RPMI8226 (cell line): ENCODE measurements at regions not wholly inside any gene's neighbourhood (a gene's known extent, or its start where the extent isn't known, plus 50 kb on each side); places are given as distances from the start of the nearest gene placed in this dataset.
A peak's percentile ranks its signal among the peaks of the same experiment; 100 is the strongest.

Experiments used
- DNase-seq: peaks from one replicate; pipeline ENCODE4 v3.0.0-alpha.2; 2015

DNA sequence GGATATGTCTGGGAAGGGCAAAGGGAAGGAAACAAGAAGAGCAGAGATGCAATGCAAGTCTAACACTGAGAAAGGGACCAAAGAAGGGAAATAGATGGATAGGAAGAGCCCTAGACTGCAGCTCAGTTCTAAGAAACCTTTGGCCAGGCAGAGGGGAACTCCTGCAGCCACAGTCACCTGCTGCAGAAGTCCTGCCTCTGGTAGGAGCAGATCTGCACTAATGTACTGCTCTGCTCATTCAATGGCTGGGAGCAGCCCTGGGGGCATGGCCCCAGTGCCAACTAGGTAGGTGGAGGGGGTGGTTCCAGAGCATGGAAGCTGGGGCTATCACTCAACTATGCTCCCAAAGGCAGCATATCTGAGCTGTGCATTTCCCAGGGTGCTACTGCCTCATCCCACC, 388.9 kb downstream of the PCNX1 start:
- DNase-seq: no peak

DNA sequence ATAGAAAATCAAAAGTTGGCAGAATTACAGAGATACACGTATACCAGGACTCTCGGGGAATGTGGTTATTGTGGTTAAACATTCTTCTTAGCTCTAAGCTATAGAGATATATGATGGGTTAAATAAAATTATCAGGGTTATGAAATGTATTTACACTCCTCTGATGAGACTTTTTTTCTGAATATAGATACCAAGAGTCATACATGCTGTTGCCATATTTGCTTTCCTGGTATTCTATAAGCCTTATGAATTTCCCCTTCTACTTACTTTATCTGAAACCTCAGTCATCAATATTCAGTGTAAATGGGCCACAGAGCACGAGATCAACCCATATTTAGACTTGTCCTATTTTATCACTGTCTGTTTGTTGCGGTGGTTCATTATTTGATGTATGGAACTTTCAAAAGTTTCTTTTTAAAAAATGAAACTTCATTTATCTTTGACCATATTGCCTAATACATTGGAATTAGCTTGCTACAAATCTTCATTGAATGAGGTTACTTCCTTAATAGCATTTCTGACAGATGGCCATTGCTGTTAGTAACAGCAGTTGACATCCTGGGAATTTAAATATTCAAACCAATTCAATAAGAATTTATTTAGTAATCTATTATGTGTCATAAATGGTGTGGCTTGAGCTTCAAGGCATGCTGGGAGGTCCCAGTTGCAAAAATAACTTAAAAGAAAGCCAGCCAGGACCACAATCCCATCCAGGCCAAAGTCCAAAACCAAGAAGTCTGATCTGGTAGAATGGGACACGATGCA, 393.5 kb downstream of the PCNX1 start:
- no peak for DNase-seq

DNA sequence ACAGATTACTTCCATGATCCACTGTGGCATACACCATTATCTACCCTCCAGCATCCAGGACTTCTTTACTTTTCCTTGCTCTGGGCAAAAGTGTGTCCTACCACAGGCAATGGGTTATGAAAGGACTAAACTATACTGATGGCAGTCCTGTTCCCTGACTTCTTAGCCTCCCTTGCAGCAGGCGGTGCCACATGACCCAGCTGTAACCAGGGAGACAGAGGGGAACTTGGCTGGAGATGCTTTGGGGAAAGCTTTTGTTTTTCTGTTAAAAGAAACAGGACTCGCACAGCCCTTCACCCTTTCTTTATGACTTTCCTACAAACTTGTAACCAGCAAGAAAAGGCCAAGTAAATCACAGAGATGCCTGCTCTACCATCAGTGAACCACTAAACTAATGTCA, 394.4 kb downstream of the PCNX1 start:
- DNase-seq: no peak

- no peak for DNase-seq
Observed at GRCh38 chr14:71304690-71305089, 397.4 kb downstream of the PCNX1 start.

DNA sequence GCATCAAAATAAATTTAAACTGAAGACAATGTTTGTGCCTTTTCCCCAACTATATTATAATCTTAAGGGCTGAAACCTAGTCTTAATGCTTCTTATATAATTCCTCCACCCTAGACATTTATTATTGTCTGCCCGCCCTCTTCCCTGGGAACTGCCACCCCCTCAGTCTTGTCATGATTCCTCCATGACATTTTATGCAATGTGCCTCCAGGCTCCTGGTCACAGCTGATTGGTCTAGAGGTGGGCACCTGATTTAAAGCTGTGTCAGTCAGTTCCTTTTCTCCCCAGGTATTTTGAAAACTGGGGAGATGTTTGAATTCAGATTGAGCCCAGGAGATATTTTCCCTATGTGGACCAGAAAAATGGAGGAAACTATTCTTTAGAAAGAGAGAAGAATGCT, 401.4 kb downstream of the PCNX1 start:
- DNase-seq: no peak

DNA sequence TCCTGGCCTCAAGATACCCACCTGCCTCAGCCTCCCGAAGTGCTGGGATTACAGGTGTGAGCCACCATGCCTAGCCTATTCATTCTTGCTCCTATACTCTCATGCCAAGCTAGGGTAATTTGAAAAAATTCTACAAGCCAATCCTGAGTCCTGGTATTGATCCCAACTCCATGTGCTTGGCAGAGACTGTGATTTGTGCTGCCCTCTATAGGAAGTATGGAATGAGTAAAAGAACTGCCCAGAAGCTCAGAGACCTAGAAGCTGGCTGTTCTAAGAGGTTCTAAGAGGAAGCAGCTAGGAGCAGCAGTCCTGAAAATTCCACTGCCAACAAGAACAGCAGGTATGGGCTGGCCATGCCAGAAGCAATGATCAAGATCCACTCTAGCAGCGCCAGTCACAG, 402.5 kb downstream of the PCNX1 start:
- DNase-seq: no peak

- DNase-seq: no peak
Observed at GRCh38 chr14:71311061-71311460, 403.8 kb downstream of the PCNX1 start.

- DNase-seq: no peak
Observed at GRCh38 chr14:71314717-71315116, 407.5 kb downstream of the PCNX1 start.

DNA sequence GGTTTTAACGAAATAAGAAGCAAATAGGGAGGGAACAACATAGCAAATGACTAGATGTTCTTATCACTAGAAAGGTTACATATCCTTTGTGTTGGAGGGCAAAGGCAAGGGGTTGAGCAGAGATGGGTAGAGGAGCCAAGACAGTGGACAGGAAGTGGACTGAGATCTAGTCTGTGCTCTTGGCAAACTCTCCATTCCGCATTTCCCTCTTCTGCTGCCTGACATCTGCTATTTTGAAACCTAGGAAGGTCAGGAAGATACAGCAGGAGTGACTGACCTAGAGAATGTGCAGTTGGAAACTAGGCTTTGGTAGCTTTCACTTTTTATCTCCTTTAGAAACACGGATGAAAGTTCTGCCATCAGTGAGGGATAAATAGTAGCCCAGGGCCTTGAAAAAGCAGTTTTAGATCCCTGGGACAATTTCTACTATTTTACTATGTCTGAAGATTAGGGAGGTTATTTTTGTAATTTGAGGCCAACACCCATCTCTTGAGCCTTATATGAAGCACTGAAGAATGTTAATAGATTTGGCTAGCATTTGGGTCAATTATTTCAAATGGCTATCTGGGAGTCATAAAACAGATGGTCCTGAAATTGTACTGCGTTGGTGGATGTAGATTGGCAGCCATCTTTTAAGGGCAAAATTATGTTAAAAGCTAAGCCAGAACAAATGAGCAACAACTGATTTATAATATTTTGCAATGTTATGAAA, 410.3 kb downstream of the PCNX1 start:
- no peak for DNase-seq

- no peak for DNase-seq
Observed at GRCh38 chr14:71318097-71318459, 410.8 kb downstream of the PCNX1 start.

DNA sequence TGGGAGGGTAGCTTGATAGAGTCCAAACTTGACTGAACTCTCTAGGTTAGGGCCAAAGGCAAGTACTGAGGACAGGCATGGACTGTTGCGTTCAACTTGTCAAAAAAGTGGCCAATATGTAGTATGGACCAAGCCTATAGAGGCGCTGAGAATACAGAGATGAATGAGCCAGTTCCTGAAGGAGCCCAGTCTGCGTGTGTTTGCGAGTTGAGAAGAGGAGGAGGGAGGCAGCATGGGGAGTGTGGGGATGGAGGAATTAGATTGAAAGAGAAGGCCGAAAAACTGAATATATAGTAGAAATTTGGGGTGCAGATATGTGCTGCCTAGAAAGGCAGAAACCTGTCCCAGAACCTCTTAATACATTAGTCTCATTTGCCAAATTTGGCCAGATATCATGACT, 412.4 kb downstream of the PCNX1 start:
- peak; percentile 21 for DNase-seq

GRCh38 chr14:71320107-71320733, 413.0 kb downstream of the PCNX1 start, which contains the start of gene SIPA1L1:
TSS of gene SIPA1L1 (plus strand) at chr14:71320476.
- peak; percentile 98 for DNase-seq

DNA sequence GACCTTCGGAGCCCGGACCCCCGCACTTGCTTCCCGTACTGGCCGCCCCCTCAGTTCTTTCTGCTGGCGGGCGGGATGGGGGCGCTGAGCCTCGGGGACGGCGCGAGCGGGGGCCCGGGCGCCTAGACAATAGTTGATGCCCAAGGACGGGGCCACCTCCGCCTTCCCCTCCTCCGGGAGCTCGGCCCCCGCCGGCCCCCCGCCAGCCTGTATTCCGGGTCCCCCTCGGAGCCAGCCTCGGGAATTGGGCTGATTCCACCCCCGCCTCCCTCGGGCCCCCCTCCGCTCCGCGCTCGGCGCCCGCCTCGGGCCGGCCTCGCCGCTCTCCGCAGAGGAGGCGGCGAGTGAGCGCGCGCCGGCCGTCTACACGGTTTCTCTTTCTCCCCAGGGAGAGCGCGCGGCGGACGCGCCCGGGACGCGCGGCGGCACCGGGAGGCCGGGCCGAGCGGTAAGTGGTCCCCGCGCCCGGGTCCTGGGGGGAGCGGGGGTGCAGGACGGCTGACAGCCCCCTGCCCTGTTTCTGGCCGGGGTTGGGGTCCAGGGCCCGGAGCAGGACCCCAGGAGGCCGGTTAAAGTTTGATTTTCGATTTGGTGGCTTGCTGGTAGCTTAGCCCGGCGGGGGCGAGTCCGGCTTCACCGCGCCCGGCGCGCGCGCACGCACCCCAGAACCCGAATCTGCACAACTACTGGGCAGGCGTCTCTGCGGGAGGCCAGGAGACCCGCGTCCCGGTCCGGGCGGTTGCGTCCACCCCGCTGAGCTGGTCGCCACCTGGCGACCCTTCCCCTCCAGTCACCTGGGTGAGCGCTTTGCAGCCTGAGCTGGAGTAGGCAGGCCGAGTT, 413.7 kb downstream of the PCNX1 start:
- DNase-seq: peak; percentile 72

DNA sequence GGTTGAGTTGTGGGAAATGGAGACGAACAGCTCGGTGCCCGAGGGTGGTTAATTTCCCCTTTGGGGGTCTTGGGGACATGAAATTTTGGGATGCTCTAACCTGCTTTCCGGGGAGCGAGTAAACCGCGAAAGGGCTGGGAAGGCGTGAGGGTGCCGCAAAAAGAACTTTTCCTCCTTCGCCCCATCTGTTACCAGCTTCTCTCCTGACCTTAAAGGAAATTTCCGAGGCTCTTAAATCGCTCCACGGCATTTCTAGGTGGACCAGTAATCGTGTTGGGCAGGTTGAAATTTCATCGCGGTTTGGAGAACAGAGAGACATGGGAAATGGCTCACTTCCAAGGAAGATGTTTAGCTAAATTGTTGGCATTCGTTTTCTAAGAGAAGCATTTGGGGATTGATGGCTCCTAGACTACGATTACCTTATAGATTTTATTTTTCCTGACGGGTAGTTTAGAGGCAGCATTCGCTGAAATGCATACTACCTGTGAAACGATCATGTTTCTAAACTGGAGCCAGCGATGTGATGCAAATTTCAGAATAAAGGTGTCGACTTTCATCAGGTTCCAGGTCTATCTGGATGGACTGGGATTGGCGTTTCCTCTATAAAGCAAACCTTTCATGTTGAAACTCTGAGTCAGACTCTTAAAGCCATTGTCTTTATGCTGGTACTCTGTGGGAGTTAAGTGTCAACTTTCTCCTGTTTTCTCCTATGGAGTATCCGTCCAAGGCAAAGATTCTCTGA, 414.5 kb downstream of the PCNX1 start:
- DNase-seq: peak; percentile 36

DNA sequence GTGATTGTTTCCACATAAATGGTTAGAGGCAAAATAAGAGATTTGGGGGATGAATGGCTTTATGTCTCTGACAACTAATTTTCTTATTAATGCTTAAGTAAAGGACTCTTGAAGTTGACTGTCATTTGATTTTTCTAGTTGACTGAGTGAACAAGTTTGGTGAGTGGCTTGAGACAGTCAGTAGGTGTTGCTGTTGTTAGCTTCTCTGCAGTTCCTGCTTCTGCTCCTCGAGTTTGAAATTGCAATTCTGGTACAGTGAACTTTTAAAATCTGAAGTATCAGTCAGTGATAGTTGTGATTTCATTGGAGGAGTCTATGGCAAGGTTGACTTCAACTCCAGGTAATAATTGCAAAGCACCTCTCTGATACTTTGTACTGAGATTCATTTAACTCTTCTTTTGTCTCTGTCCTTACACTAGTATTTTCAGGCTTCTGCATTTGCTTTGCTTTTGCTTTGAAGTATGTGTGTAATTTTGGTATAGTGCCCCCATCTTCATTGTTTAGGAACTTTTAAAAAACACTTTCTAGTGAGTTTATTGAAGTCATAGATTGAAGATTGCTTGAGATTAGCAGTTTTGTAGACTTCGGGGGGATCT, 415.5 kb downstream of the PCNX1 start:
- peak; percentile 36 for DNase-seq

- no peak for DNase-seq
Observed at GRCh38 chr14:71324767-71325272, 417.6 kb downstream of the PCNX1 start.

- no peak for DNase-seq
Observed at GRCh38 chr14:71327691-71328090, 420.4 kb downstream of the PCNX1 start.

- DNase-seq: peak; percentile 18
Observed at GRCh38 chr14:71328183-71328582, 420.9 kb downstream of the PCNX1 start.

DNA sequence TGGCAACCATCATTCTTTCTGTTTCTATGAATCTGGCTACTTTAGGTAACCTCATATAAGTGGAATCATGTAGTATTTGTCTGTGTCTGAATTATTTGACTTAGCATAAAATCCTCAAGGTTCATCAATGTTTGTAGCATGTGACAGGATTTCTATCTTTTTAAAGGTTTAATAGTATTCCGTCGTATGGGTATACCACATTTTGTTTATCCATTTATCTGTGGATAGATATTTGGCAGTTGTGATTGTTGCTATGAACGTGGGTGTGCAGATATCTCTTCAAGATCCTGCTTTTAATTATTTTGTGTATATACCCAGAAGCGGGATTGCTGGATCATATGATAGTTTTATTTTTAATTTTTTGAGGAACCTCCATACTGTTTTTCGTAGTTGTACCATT, 421.7 kb downstream of the PCNX1 start:
- DNase-seq: no peak

GRCh38 chr14:71331403-71331802, 424.1 kb downstream of the PCNX1 start:
- DNase-seq: no peak

DNA sequence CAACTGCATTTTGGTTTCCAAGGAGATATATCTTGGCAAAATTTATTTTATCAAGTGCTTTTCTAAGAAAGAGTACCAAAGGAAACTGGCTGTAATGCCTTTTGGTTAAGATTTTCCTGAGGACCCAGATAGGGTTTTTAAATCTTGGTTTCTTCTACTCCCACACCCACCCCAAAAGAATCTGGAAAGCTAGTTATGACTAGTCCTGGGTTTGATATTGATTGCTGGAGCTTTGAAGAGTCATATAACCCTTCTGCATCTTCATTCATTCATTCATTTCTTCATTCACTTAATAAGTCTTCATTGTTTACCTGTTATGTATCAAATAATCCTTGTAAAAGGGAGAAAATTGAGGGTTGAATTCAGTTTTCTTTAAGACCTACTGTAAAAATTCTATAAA, 425.2 kb downstream of the PCNX1 start:
- DNase-seq: no peak

DNA sequence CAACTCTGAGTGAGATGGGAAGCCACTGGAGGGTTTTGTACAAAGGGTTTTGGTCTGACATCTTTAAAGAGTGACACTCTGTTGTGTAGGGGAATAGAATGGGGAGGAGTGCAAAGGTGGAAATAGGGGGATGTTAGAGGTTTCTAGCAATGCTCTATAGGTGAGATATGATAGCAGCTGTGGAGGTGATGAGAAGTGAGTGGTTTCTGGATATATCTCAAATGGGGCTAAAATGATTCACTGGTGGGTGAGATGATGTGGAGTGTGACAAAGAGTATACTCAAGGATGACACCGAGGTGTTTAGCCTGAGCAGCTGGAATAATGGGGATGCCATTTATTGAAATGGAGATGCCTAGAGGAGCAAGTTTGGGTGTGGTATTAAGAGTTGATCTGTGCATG, 426.4 kb downstream of the PCNX1 start:
- DNase-seq: no peak
